ENCODE measurements at regions not wholly inside any gene's neighbourhood (a gene's known extent, or its start where the extent isn't known, plus 50 kb on each side); places are given as distances from the start of the nearest gene placed in this dataset.

DNA sequence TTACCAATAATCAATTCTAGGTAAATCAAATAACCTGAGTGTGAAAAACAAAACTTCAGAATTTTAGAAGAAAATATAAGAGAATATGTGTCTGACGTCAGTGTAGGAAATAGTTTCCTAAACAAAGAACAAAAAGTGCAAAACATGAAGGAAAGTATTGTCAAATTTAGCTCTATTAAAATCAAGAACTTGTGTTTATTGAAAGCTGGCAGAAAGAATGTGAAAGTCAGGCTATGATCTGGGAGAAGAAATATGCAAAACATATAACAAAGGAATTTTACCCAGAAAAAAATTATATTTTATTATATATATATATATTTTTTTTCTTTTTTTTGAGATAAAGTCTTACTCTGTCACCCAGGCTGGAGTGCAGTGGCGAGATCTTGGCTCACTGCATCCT is 129.1 kb upstream of the ANKRD28 start:
- intact Hi-C loops (cut with DNase I; ENCODE audit: low total_unique reads) = no loop called here
- no peak for DNase-seq (ENCODE audit: low spot score in 2 of 2)
- H3K4me3 ChIP-seq (ENCODE audit: low read depth, poor library complexity, severe bottlenecking) = no peak overlapping the region
- TF ChIP-seq CTCF (IDR thresholded peaks at IDR 0.05) (no peak), POLR2A (IDR thresholded peaks at IDR 0.05) (no peak)
- 79 to 80% methylated on average over 2 of the region's 2 CpGs for WGBS, 2 donors

DNA sequence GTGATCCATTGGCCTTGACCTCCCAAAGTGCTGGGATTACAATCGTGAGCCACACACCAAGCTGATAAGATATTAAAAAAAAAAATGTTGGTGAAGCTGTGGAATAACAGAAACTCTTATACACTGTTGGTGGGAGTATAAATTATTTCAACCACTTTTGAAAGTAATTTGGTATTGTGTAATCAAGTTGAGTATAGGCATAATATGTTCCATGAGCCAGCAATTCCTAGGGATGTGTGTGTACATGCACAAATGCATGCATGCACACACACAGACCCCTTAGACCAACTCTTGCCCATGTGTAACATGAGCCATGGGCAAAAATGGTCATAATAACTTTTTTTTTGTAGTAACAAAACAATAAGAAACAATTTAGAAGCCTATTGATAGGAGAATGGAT is 130.2 kb upstream of the ANKRD28 start:
- H3K4me3 ChIP-seq (ENCODE audit: low read depth, poor library complexity, severe bottlenecking) = no peak overlapping the region
- DNase-seq (ENCODE audit: low spot score in 2 of 2) = no peak
- TF ChIP-seq CTCF (IDR thresholded peaks at IDR 0.05) = no peak
- 77 to 87% methylated on average over 1 of the region's 1 CpG for WGBS, 2 donors
- intact Hi-C loops (cut with DNase I; ENCODE audit: low total_unique reads) = no loop called here

- WGBS, 2 donors = 72 to 74% methylated on average over 4 of the region's 4 CpGs
- TF ChIP-seq CTCF (IDR thresholded peaks at IDR 0.05) (no peak), POLR2A (IDR thresholded peaks at IDR 0.05) (no peak)
- no peak overlapping the region for H3K4me3 ChIP-seq (ENCODE audit: low read depth, poor library complexity, severe bottlenecking)
- intact Hi-C loops (cut with DNase I; ENCODE audit: low total_unique reads) = no loop called here
- no peak for DNase-seq (ENCODE audit: low spot score in 2 of 2)
Observed at GRCh38 chr3:15929944-15930571, 132.3 kb upstream of the ANKRD28 start.

- intact Hi-C loops (cut with DNase I; ENCODE audit: low total_unique reads) = no loop called here
- TF ChIP-seq CTCF (IDR thresholded peaks at IDR 0.05) (no peak), POLR2A (IDR thresholded peaks at IDR 0.05) (no peak)
- no peak for DNase-seq (ENCODE audit: low spot score in 2 of 2)
- H3K4me3 ChIP-seq (ENCODE audit: low read depth, poor library complexity, severe bottlenecking) = no peak overlapping the region
- WGBS, 2 donors = 59 to 67% methylated on average over 7 of the region's 7 CpGs
Observed at GRCh38 chr3:15932348-15933300, 134.8 kb upstream of the ANKRD28 start.

DNA sequence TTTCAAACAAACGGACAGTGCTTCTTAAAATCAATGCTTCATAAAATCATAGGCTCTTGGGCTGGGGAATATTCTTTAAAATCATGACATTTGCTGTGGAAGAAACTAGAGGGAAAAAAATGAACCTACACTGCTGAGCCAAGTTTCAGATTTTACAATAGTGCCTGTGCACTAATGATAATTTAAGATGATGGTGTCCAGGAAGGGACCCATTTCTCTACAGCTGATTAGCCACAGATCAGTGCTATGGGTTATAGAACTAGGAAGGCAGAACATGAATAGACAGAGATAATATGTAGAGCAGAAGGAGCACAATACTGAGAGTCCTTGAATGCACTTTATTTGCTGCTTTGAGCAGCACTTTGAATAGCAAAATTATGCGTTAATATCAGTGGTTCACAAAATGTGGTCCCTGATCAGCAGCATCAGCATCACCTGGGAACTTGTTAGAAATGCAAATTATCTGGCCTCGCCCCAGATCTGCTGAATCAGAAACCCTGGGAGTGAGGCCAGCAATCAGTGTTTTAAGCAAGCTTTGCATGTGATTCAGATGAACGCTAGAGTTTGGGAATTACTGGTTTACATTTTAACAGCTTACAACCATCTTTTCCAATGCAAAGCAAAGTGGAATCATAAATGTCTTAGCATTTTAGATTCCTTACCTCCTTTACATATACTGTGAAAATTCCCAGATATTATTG is 135.8 kb upstream of the ANKRD28 start:
- no peak overlapping the region for H3K4me3 ChIP-seq (ENCODE audit: low read depth, poor library complexity, severe bottlenecking)
- intact Hi-C loops (cut with DNase I; ENCODE audit: low total_unique reads) = no loop called here
- no peak for DNase-seq (ENCODE audit: low spot score in 2 of 2)
- 41 to 45% methylated on average over 4 of the region's 4 CpGs for WGBS, 2 donors
- TF ChIP-seq CTCF (IDR thresholded peaks at IDR 0.05) = no peak
- TF ChIP-seq POLR2A (IDR thresholded peaks at IDR 0.05) = no peak

All from lower leg skin (tissue), 4 donors.